GM19372 (cell line): ENCODE measurements at regions not wholly inside any gene's neighbourhood (a gene's known extent, or its start where the extent isn't known, plus 50 kb on each side); places are given as distances from the start of the nearest gene placed in this dataset.
"Not testable (repeated sequence)": the region's sequence is repeated elsewhere in the genome, so short reads cannot be mapped to it uniquely, and the experiment has no call there.

ENCODE experiments used
- ATAC-seq: cut with Tn5 transposase; IDR thresholded peaks from one replicate; pipeline ENCODE4 v1.9.1; 2021; ENCODE audit warnings: mild to moderate bottlenecking, low read depth, moderate library complexity; ENCODE audit not compliant: unreplicated experiment

DNA sequence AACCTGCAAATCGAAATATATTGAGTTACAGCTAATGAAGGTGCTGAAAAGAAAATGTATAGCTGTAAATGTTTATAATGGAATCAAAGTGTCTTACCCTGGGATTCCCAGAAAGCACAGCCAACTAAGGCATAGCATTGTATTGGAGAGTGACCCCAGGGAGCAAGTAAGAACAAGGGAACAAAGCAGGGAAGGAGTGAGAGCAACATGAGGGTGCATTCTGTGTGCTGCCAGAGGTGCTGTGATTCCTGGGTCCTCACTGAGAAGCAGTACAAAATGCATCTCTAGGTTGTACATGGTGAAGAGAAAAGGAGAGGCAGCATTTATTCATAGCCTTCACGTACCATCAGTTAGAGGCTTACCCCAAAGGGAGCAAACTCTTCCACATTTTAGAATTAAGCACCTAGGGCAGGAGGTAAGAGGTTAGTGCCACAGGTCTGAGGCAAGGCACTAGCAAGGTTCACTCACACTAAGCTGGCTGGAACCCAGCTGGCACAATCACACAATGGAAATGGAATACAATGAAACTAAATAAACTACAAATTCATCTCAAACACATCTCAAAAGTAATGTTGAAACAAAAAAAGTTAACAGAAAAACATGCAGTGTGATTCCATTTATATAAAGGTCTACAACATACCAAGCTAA, 151.5 kb upstream of the C2CD4B start:
- ATAC-seq = no peak

DNA sequence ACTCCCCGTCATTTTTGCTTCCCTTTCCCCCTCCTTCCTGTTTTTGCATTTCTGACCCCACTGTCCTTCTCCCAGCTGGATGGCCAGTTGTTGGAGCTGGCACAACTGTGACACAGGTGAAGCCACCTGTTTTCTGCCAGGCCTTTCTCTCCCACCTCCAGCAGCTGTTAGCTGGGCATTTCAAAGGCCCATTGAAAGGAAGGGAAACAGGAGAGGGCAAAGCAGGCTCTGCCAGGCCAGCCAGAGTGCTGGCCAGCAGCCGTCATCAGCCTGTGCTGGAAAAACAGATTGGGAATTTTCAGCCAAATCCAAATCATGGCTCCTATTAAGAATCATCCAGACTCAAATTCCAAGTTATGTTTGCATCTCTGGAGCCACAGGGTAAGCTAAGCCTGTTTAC, 155.2 kb upstream of the C2CD4B start:
- no peak for ATAC-seq

DNA sequence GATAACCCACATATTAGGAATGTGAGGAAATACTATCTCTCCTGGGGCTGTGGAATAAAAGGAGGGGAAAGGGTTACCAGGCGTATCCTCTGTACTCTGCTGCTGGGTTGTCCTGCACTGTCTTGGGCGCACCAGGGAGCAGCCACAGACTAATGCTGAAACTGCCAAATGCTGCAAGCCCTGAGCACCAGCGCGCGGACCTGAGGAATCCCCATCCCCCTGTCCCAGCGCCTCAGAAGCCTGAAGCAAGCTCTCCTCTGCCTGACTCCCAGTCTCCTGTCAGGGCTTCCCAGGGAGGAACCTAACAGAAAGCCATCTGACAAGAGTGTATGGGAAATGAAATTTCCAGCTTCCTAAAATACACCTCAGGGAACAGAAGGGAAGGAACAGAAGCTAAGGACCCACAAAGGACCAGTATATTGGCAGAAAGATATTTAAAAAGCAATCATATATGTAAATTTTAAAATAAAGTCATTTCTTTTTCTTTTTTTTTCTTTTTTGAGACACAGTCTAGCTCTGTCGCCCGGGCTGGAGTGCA, 158.3 kb upstream of the C2CD4B start:
- ATAC-seq = no peak

DNA sequence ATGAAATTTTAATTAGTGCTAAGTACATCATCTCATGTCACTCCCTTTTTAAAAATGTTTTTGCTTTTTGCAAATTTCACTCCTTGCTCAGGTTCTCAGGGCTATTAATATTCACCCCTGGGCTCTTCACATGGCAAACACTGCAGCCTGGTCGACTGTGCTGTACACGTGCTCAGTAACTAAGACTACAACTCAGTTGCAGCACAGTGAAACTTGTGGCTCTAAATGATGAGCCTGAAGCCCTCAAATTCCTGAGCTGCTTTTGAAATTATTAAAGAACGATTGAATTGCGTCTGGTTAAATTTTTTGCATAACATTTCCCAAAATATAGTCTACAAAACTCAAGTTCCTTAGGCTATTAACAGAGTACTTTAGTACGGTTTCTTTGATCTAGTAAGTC, 159.3 kb upstream of the C2CD4B start:
- ATAC-seq = no peak

DNA sequence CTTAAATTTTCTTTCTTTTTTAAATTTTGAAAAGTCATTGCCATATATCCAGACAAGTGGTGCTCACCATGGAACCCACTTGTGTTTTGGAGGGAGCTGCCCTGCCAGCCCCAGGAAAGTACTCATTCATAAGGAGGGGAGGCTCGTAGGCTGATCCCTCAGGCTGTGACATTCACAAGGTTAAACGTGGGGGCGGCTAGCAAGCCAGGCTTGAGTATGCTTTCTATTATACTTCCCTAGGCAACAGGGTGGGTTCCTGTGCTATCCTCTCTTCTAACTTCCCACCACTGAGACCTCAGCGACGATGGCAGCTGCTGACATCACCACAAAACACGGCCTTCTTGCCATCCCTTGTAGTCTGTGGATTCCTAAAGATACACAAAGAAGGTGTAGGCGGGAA, 160.5 kb upstream of the C2CD4B start:
- ATAC-seq = no peak

DNA sequence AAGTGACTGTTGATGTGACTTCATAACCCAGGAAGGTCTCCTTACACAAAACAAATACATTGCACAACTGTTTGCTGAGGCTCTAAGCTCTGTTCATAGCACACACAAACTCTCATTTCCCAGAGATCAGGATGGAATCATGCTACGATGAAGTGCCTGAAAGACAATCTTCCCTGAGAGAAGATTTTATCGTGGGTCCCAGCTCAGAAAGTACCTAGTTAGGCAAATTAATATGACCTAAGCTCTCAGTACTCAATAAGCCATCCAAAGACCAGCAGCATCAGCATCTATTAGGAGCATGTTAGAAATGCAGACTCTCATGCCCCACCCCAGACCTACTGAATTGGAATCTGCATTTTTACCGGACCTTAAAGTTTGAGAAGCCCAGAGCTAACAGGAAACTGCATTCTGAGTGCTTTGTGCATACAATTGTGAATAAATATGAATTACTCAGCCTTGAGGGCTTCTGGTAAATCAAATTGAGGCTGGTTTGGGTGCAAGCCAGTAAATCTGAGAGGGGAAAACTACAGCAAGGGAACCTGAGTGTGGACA, 161.5 kb upstream of the C2CD4B start:
- ATAC-seq = no peak

DNA sequence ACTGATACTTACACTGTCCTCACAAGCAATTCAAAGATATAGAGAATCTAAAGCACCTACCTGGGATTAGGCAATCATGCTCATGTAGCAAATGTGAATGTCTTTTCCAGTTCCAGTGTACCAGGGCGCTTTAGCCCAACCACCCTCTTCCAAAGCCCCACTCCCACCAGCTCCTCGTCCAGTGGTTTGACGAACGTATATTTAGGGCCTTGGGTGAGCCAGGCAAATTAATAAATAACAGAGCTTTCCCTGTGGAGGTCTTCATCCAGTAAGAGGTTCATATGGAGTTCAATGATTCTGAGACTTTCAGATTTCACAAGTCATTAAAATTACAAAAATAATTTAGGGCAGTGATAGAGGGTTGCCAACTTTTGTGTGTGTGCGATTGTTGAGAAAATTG, 162.3 kb upstream of the C2CD4B start:
- no peak for ATAC-seq

DNA sequence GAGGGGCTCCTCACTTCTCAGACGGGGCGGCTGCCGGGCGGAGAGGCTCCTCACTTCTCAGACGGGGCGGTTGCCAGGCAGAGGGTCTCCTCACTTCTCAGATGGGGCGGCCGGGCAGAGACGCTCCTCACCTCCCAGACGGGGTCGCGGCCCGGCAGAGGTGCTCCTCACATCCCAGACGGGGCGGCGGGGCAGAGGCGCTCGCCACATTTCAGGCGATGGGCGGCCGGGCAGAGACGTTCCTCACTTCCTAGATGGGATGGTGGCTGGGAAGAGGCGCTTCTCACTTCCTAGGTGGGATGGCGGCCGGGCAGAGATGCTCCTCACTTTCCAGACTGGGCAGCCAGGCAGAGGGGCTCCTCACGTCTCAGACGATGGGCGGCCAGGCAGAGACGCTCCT, 167.4 kb upstream of the C2CD4B start:
- ATAC-seq = not testable (repeated sequence)

DNA sequence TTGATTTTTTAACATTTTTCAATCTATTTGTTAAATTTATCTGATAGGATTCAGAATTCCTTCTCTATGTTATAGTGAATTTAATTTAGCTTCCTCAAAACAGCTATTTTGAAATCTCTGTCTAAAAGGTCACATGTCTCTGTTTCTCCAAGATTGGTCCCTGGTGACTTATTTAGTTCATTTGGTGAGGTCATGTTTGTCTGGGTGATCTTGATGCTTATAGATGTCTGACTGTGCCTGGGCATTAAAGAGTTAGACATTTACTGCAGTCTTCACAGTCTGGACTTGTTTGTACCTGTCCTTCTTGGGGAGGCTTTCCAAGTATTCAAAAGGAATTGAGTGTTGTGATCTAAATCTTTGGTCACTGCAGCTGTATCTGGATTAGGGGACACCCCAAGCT, 169.5 kb upstream of the C2CD4B start:
- ATAC-seq = no peak

DNA sequence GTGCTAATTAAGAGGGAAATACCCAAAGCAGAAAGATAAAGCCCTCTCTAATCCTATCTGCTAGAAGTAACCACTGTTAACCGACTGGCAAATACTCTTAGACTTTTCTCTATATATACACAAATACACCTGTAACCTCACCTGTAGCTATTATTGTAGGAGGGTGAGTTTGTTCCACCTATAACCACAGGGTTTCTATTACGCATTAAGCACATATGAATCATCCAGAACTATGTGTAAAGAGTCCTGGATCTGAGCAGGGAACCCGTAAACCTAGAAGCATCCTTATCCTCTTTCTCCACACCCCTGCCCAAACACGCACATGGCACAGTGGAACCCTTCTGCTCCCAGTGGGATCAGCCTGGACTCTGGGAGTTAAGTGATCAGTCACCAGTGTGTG, 172.8 kb upstream of the C2CD4B start:
- ATAC-seq = no peak

DNA sequence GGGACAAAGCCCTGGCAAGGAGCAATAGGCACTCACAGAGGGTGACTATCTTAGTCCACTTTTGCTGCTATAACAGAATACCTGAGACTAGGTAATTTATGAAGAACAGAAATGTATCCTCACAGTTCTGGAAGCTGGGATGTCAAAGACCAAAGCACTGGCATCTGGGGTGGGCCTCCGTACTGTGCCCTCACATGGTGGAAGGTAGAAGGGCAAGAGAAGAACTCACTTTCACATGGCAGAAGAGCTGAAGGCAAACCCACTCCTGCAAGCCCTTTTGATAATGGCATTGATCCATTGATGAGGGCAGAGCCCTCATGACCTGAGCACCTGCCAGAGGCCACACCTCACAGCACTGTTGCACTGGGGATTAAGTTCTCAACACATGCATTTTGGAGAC, 173.4 kb upstream of the C2CD4B start:
- ATAC-seq = no peak

DNA sequence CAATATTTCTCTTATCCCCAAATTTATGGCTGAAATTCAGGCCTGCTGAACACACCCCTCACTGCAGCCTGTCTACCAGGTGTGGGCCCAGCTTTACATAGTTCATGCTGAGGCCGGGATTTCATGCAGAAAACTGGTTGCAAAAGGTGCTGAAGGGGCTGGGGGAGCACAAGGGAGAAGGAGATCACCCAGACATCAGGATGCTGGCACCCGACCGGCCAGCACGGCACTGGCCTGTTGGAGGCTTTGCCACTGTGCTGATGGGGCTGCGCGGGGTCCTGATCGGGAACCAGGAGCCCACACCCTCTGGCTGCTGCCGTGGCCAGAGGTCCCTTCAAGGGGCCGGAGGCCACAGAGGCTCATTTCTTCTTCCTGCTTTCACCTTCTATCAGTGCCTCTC, 177.9 kb upstream of the C2CD4B start:
- ATAC-seq = no peak

DNA sequence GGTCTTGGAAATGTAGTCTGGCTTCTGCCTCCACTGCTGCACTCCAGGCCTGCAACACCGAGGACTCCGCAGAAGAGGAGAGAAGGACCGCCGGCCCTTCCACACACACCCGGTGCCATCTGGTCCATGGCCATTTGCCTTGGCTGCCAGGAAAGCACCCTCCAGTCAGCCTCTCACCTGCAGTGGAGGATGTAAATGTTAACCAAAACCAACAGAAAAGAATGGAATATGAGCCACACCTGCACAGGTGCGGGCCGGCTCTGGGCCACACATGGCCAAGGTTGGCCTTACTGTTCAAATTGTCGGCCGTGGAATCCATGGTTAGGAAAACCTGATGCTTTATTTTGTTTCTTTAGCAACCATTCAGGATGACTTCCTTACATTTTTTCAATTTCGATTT, 178.3 kb upstream of the C2CD4B start:
- no peak for ATAC-seq

DNA sequence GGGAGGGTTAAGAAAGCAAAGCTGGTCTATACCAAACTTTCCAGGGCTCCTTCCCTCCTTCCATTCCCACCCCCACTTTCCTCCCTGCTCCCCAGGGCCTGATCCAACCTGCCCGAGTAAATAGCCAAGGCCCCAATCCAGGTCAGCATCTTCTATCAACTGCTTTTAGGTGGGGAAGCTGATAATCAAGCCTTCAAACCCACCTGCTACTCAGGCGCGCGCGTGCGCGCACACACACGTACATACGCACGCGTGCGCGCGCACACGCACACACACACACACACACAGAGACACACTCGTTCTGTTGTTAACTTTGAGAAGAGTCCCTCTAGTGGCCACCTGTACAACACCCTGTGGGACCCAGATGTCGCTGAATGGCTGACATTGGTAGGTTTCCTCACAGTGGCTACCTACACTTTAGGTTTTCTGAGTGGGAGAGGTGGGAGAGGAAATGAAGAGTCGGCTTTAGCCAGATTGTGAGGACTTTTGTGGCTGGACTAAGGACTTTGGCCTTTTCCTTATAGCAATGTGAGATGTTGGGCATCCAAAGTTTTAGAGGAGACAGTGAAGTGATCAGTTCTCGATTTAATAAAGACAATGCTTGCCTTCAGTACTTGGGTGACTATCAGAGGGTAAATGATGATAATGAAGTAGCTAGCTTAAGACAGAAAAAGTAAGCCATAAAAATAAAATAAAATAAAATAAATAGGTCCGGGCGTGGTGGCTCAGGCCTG, 179.9 kb upstream of the C2CD4B start:
- ATAC-seq = peak; percentile 92

DNA sequence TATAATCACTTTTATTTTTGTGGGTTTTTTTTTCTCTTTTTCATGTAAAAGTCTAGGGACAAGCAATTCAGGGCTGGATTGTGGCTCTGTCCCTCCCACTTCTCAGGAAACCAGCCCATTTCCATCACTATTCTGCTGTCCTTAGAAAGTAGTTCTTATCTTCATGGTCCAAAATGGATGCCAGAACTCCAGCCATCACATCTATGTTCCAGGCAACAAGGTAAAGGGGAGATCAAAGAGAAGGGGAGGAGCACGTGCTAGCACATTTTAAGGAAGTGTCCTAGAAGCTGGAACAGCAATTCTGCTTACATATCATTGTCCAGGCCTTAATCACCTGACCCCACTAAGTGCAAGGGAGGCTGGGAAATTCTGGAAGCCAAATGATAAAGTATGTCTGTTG, 181.1 kb upstream of the C2CD4B start:
- ATAC-seq = no peak

DNA sequence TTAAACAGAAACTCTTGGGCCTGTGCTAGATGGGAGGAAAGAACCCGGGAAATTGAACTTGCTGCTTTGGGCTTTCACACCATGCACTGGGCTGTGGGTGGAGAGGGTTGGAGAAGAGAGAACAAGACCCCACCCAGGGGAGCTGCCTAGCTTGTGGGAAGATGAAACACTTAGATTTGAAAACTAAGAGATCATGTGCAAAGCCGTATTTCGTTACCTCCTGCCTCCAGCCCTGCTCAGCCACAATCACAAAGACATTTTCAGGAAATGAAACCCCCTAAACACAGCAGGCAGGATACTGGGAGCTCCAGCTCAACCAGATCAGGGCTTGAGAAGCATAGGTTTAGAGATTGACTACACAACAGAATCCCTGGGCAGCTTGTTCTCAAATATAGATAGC, 183.0 kb upstream of the C2CD4B start:
- ATAC-seq = no peak

DNA sequence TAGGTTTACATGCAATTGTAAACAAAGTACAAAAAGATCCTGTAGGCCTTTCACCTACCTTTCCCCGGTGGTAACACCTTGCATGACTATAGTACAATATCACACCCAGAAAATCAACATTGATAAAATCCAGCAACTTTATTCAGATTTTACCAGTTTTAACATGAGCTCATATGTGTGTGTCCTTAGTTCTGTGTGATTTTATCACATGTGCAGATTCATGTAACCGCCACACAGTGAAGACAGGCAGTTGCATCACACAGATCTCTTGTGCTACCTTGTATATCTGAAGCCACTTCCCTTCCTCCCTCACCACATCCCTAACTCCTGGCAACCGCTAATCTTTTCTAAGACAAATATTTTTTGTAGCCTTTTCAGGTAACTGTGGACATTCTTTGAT, 183.5 kb upstream of the C2CD4B start:
- ATAC-seq = no peak

DNA sequence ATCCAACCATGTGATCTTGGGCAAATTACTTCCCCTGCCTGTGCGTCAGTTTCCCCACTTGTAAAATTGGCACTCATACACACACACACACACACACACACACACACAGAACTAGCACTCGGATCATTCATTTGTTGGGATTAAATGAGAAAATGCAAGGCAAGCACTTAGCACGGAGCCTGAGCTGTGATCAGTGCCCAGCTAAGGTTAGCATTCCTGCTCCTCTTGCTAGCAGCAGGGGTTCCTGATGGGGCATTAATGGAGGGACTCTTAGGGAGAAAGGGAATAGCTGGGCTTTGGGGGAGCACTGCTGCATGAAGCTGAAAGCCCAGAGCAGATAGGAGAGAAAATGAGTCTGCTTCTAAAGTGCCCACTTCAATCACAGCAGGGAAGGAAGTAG, 187.7 kb upstream of the C2CD4B start:
- no peak for ATAC-seq

DNA sequence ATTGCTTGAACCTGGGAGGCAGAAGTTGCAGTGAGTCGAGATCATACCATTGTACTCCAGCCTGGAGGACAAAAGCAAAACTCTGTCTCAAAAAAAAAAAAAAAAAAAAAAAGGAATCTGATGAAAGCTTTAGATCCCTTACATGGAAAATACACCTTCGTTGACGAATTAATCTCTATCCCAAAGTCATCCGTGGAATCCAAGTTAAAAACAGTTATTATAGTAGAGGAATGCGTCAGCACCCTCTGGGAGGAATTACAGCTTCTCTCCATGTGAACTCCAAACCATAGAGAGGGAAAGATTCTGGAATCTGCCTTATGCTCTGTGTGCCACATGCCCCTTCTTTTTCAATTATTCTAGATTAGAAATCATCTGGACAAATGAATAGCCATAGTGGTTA, 192.3 kb upstream of the C2CD4B start:
- no peak for ATAC-seq

DNA sequence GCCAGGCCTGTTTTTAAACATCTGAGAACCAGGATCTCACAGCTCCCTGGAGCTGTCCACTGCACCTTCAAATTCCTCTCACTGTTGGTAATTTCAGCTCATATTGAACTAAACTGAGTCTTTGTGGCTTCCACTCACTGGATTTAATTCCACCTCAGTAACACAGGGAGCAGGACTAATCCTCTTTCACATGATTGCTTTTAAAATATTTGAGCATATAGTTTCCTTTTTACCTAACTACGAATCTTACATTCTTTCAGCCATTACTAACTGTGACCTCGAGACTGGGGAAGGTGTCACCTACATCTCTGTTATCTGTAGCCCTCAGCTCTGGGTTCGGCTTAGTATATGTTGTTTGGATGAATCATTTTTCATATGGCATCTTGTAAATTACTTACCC, 194.3 kb upstream of the C2CD4B start:
- ATAC-seq = no peak

DNA sequence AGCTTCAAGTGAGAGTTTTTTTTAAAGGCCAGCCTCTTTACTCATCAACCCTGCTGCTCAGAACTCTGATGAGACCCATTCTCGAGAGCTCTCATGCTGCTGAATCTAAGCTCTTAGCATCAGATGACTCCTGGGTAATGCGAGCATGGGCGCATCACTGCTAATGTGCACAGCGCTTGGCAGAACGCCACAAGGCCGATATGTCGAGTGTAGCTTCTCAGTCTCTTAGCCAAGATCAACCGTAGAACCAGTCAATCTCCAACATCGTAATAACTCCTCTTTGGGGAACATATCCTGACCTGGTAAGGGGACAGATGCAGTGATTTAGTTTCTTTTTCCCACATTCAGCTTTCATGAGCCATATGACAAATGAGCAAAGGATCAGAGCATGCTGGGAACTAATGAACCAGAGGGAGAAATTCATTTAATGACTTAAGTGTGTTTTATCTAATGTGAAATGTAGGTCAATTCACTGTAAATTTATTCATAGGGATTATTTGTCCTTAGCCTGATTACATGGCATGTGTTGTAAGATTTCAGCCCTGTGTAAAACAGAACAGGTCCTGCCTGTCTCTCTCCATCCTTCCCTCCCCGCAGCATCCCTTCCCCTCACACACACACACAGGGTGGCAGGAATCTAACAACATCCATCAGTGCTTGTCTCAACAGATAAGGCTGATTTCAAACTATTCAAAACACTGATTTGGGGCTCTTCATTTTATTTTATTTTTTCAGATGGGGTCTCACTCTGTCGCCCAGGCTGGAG, 195.4 kb upstream of the C2CD4B start:
- no peak for ATAC-seq
